ENCODE measurements at regions not wholly inside any gene's neighbourhood (a gene's known extent, or its start where the extent isn't known, plus 50 kb on each side); places are given as distances from the start of the nearest gene placed in this dataset.

DNA sequence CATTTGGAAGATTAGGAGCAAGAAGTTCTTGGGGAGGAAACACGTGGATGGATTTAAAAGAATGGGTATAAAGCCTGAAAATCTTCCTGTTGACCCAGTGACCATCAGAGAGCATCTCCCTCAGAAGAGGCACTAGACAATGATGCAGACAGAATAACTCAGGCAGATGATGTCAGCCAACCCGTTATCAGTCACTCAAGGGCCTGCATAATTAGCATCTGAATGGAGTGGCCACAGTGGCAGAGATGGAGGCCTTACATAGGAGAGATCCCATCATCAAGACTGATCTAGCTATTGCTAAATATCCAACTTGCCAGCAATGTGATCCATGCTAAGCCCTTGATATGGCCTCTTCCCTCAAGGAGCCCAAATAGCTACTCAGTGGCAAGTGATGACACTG lies 70.7 kb upstream of the CD82 start:
- intact Hi-C loops (cut with micrococcal nuclease; ENCODE audit: unreplicated experiment) (no loop called here), in situ Hi-C loops (cut with HindIII; ENCODE audit: low pct_unique_long_range_greater_than_20kb, low sequenced_read_pairs) (no loop called here)
- DNase-seq (ENCODE audit: low read depth, low spot score) (no peak), ATAC-seq (no peak)
- ChIA-PET CTCF (no interaction called here), POLR2A (no interaction called here)
- no TSS peak for BruUV-seq (replicated peaks)
- no peaks in the 10 kb centered on the region for H3K4me1 ChIP-seq (ENCODE audit: control insufficient read depth, insufficient read depth, low read length)
- H3K4me3 ChIP-seq (ENCODE audit: low read depth in 2 of 2, low read length in 2 of 2) = no peak overlapping the region
- TF ChIP-seq SIN3A (IDR thresholded peaks at IDR 0.05; ENCODE audit: borderline replicate concordance, insufficient read depth, low read depth, low read length) = no peak
- TF ChIP-seq, protein P1, sequence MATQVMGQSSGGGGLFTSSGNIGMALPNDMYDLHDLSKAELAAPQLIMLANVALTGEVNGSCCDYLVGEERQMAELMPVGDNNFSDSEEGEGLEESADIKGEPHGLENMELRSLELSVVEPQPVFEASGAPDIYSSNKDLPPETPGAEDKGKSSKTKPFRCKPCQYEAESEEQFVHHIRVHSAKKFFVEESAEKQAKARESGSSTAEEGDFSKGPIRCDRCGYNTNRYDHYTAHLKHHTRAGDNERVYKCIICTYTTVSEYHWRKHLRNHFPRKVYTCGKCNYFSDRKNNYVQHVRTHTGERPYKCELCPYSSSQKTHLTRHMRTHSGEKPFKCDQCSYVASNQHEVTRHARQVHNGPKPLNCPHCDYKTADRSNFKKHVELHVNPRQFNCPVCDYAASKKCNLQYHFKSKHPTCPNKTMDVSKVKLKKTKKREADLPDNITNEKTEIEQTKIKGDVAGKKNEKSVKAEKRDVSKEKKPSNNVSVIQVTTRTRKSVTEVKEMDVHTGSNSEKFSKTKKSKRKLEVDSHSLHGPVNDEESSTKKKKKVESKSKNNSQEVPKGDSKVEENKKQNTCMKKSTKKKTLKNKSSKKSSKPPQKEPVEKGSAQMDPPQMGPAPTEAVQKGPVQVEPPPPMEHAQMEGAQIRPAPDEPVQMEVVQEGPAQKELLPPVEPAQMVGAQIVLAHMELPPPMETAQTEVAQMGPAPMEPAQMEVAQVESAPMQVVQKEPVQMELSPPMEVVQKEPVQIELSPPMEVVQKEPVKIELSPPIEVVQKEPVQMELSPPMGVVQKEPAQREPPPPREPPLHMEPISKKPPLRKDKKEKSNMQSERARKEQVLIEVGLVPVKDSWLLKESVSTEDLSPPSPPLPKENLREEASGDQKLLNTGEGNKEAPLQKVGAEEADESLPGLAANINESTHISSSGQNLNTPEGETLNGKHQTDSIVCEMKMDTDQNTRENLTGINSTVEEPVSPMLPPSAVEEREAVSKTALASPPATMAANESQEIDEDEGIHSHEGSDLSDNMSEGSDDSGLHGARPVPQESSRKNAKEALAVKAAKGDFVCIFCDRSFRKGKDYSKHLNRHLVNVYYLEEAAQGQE (IDR thresholded peaks at IDR 0.05; ENCODE audit: insufficient read depth in 1 of 2, low read depth in 2 of 2, low read length in 1 of 2) = no peak
- TF ChIP-seq TCF7L2 (IDR thresholded peaks at IDR 0.05; ENCODE audit: low read depth, low read length) = no peak
- TF ChIP-seq, protein P2, sequence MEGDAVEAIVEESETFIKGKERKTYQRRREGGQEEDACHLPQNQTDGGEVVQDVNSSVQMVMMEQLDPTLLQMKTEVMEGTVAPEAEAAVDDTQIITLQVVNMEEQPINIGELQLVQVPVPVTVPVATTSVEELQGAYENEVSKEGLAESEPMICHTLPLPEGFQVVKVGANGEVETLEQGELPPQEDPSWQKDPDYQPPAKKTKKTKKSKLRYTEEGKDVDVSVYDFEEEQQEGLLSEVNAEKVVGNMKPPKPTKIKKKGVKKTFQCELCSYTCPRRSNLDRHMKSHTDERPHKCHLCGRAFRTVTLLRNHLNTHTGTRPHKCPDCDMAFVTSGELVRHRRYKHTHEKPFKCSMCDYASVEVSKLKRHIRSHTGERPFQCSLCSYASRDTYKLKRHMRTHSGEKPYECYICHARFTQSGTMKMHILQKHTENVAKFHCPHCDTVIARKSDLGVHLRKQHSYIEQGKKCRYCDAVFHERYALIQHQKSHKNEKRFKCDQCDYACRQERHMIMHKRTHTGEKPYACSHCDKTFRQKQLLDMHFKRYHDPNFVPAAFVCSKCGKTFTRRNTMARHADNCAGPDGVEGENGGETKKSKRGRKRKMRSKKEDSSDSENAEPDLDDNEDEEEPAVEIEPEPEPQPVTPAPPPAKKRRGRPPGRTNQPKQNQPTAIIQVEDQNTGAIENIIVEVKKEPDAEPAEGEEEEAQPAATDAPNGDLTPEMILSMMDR (IDR thresholded peaks at IDR 0.05) = no peak
- no peak for TF ChIP-seq POLR2AphosphoS5 (IDR thresholded peaks at IDR 0.05; ENCODE audit: low read depth, low read length)
- H3K27ac ChIP-seq (ENCODE audit: low read length) = no peak overlapping the region
- H3K36me3 ChIP-seq (ENCODE audit: control insufficient read depth, insufficient read depth, low read length) = no peaks in the 10 kb centered on the region
- no peaks in the 10 kb centered on the region for H3K27me3 ChIP-seq (ENCODE audit: control insufficient read depth, insufficient read depth, low read length)
- H3K9me3 ChIP-seq (ENCODE audit: control insufficient read depth, insufficient read depth, low read depth, low read length) = no peaks in the 10 kb centered on the region

DNA sequence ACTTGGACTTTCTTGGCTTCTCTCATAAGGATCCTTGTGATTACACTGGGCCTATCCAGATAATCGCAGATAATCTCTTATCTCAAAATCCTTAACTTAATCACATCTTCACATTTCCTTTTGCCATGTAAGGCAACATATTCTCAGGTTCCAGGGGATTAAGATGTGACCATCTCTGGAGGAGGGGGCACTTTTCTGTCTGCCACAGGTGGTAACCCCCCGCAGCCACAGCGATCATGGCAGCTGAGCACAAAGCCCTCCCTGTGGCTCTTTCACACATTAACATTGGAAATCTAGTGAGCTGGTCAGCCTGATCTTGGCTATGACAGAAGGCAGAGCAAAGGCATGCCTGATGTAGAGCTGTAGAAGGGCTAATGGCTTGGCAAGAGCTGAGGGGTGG lies 69.1 kb upstream of the CD82 start:
- TF ChIP-seq POLR2AphosphoS5 (IDR thresholded peaks at IDR 0.05; ENCODE audit: low read depth, low read length) (no peak), TCF7L2 (IDR thresholded peaks at IDR 0.05; ENCODE audit: low read depth, low read length) (no peak), SIN3A (IDR thresholded peaks at IDR 0.05; ENCODE audit: borderline replicate concordance, insufficient read depth, low read depth, low read length) (no peak)
- TF ChIP-seq, protein P1 (IDR thresholded peaks at IDR 0.05; ENCODE audit: insufficient read depth in 1 of 2, low read depth in 2 of 2, low read length in 1 of 2) = no peak
- TF ChIP-seq, protein P2 (IDR thresholded peaks at IDR 0.05) = no peak
- intact Hi-C loops (cut with micrococcal nuclease; ENCODE audit: unreplicated experiment) (no loop called here), in situ Hi-C loops (cut with HindIII; ENCODE audit: low pct_unique_long_range_greater_than_20kb, low sequenced_read_pairs) (no loop called here)
- no TSS peak for BruUV-seq (replicated peaks)
- ChIA-PET CTCF (no interaction called here), POLR2A (no interaction called here)
- no peak overlapping the region for H3K27ac ChIP-seq (ENCODE audit: low read length)
- H3K9me3 ChIP-seq (ENCODE audit: control insufficient read depth, insufficient read depth, low read depth, low read length) = no peaks in the 10 kb centered on the region
- H3K4me3 ChIP-seq (ENCODE audit: low read depth in 2 of 2, low read length in 2 of 2) = no peak overlapping the region
- no peaks in the 10 kb centered on the region for H3K27me3 ChIP-seq (ENCODE audit: control insufficient read depth, insufficient read depth, low read length)
- DNase-seq (ENCODE audit: low read depth, low spot score) (no peak), ATAC-seq (no peak)
- H3K36me3 ChIP-seq (ENCODE audit: control insufficient read depth, insufficient read depth, low read length) = no peaks in the 10 kb centered on the region
- no peaks in the 10 kb centered on the region for H3K4me1 ChIP-seq (ENCODE audit: control insufficient read depth, insufficient read depth, low read length)

Measured in Panc1 (cell line).